ENCODE measurements at regions not wholly inside any gene's neighbourhood (a gene's known extent, or its start where the extent isn't known, plus 50 kb on each side); places are given as distances from the start of the nearest gene placed in this dataset.

GRCh38 chr15:66934868-66935520 is 130.4 kb upstream of the SMAD3 start:
- H3K36me3 Mint-ChIP-seq = no peaks in the 10 kb centered on the region
- ATAC-seq (ENCODE audit: low read depth) (no peak), DNase-seq (no peak)
- H3K4me1 Mint-ChIP-seq = peaks cover under 1% of the 10 kb centered on the region
- POLR2A ChIA-PET = no interaction called here
- H3K27me3 Mint-ChIP-seq = peaks cover 5% of the 10 kb centered on the region
- H3K4me3 Mint-ChIP-seq = no peak overlapping the region
- peaks cover 29% of the 10 kb centered on the region for H3K9me3 Mint-ChIP-seq
- H3K27ac Mint-ChIP-seq = no peak overlapping the region

GRCh38 chr15:66935688-66936087 is 129.7 kb upstream of the SMAD3 start:
- peaks cover 5% of the 10 kb centered on the region for H3K27me3 Mint-ChIP-seq
- no peak overlapping the region for H3K4me3 Mint-ChIP-seq
- POLR2A ChIA-PET = no interaction called here
- peaks cover 6% of the 10 kb centered on the region for H3K4me1 Mint-ChIP-seq
- ATAC-seq (ENCODE audit: low read depth) (no peak), DNase-seq (no peak)
- peaks cover 29% of the 10 kb centered on the region for H3K9me3 Mint-ChIP-seq
- H3K27ac Mint-ChIP-seq = no peak overlapping the region
- H3K36me3 Mint-ChIP-seq = no peaks in the 10 kb centered on the region

DNA sequence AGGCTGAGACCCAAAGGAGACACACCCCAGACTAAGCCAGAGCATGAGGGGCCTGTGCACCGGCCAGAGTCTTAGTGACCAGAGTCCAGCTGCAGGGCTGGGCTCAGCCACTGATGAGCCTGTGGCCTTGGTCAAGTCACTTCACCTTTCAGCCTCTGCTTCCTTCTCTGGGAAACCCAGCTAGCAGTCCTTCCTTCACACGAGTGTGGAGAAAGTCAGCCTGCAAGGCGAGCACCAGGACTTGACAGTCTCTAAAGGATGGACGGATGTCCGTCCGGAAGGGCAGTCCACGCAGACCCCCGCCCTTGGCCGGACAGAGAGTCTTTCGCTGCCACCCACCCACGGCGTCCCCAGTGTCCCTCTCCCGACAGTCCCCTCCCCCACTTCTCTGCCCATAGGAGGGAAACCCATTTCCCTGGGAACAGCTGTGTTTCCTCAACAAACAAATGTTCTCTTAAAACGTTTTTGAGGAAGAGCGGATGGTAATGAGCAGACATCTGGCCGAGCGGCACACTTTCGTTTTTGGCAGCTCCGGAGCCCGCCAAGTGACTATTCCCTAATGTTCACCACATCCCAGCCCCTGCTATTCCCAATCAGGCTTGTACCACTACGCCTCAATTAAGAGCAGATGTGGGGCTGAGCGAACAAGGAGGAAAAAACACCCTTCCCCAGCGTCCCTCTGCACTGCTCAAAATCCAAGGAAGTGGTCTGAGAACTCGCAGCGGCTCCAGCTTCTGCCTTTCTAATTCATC is 129.1 kb upstream of the SMAD3 start:
- POLR2A ChIA-PET = no interaction called here
- H3K4me3 Mint-ChIP-seq = no peak overlapping the region

GRCh38 chr15:66936861-66937582 is 128.4 kb upstream of the SMAD3 start:
- DNase-seq = no peak
- Mint-ChIP-seq H3K9me3 (peaks cover 29% of the 10 kb centered on the region), H3K36me3 (no peaks in the 10 kb centered on the region), H3K27ac (no peak overlapping the region), H3K27me3 (peaks cover 2% of the 10 kb centered on the region), H3K4me1 (peaks cover 7% of the 10 kb centered on the region), H3K4me3 (no peak overlapping the region)
- ATAC-seq (ENCODE audit: low read depth) = no peak
- POLR2A ChIA-PET = no interaction called here

More for the DNA sequence above, 129.1 kb upstream of the SMAD3 start:
- ATAC-seq (ENCODE audit: low read depth) (no peak), DNase-seq (no peak)
- Mint-ChIP-seq H3K4me1 (peaks cover 7% of the 10 kb centered on the region), H3K27me3 (peaks cover 2% of the 10 kb centered on the region), H3K36me3 (no peaks in the 10 kb centered on the region), H3K27ac (no peak overlapping the region), H3K9me3 (peaks cover 29% of the 10 kb centered on the region)

DNA sequence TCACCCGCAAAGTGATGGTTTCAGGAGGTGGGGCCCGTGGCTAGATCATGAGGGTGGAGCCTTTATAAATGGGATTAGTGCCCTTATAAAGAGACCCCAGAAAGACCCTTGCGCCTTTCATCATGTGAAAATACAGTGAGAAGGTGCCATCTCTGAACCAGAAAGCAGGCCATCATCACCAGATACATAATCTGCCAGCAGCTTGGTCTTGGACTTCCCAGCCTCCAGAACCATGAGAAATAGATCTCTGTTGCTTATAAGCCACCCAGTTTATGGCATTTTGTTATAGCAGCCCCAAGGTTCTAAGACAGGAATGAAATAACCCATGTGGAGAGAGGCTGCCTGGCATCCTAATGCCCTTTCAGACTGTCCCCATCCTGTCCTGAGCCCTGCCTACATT is 127.8 kb upstream of the SMAD3 start:
- POLR2A ChIA-PET = no interaction called here
- DNase-seq = no peak
- peaks cover 2% of the 10 kb centered on the region for H3K27me3 Mint-ChIP-seq
- no peak overlapping the region for H3K27ac Mint-ChIP-seq
- H3K36me3 Mint-ChIP-seq = no peaks in the 10 kb centered on the region
- H3K4me1 Mint-ChIP-seq = peaks cover 7% of the 10 kb centered on the region
- no peak for ATAC-seq (ENCODE audit: low read depth)
- peaks cover 24% of the 10 kb centered on the region for H3K9me3 Mint-ChIP-seq
- no peak overlapping the region for H3K4me3 Mint-ChIP-seq

- Mint-ChIP-seq H3K4me1 (peaks cover 7% of the 10 kb centered on the region), H3K4me3 (no peak overlapping the region), H3K36me3 (no peaks in the 10 kb centered on the region)
These were observed 127.1 kb upstream of the SMAD3 start for GRCh38 chr15:66938114-66938830.

GRCh38 chr15:66939016-66939415 is 126.4 kb upstream of the SMAD3 start:
- ATAC-seq (ENCODE audit: low read depth) = no peak
- no peak overlapping the region for H3K27ac Mint-ChIP-seq

More at GRCh38 chr15:66938114-66938830, 127.1 kb upstream of the SMAD3 start:
- no peak for DNase-seq
- Mint-ChIP-seq H3K9me3 (peaks cover 19% of the 10 kb centered on the region), H3K27ac (no peak overlapping the region), H3K27me3 (peaks cover 2% of the 10 kb centered on the region)
- POLR2A ChIA-PET = no interaction called here
- no peak for ATAC-seq (ENCODE audit: low read depth)

DNA sequence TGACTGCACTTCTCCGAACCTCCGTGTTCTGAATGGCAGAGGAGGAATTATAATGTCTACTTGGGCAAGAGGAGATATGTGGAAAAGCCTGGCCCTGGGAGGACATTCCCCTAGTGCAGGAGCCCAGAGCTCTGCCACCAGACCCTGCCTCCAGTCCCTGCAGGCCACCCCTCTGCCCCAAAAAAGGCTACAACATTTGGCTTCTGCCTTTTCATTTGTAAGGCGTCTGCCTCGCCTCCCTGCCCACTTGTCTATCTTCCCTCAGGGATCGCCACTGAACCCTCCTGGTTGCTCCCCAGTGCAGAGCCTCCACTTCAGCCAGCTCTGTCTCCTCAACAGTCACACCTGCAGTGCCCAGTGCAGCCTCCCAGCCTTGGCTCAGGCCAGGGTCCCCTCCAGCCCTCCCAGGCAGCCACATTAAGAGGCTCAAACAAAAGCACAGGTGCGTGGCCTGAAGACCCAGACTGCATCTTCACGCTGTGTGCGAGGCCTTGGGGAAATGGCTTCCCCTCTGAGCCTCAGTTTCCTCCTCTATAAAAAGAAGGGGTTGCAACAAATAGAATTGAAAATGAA is 125.9 kb upstream of the SMAD3 start:
- ATAC-seq (ENCODE audit: low read depth) = no peak
- no peak overlapping the region for H3K27ac Mint-ChIP-seq
- no peak overlapping the region for H3K4me3 Mint-ChIP-seq
- peaks cover 2% of the 10 kb centered on the region for H3K27me3 Mint-ChIP-seq
- no peak for DNase-seq
- H3K9me3 Mint-ChIP-seq = peaks cover 9% of the 10 kb centered on the region
- H3K36me3 Mint-ChIP-seq = no peaks in the 10 kb centered on the region
- POLR2A ChIA-PET = no interaction called here
- peaks cover 7% of the 10 kb centered on the region for H3K4me1 Mint-ChIP-seq

More at GRCh38 chr15:66939016-66939415, 126.4 kb upstream of the SMAD3 start:
- Mint-ChIP-seq H3K36me3 (no peaks in the 10 kb centered on the region), H3K4me1 (peaks cover 7% of the 10 kb centered on the region), H3K27me3 (peaks cover 2% of the 10 kb centered on the region), H3K4me3 (no peak overlapping the region), H3K9me3 (peaks cover 13% of the 10 kb centered on the region)
- DNase-seq = no peak
- POLR2A ChIA-PET = no interaction called here

DNA sequence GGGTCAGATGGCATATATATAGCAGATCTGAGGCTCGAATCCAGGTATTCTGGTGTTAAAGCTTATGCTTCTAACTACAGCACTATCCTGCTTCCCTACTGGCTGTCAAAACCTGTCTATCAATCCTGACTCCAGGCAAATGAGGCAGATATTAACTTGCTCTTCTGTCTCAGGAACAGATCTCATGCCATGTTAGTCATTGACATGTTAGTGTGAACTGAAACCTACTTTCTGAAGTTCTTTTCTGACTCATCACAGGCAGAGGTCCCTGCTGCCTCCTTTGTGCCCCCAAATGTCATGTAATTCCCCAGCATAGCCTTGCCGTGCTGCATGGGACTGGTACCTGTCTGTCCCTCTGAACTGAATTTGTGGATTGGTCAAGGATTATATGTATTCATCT is 125.0 kb upstream of the SMAD3 start:
- H3K27me3 Mint-ChIP-seq = peaks cover 2% of the 10 kb centered on the region
- ATAC-seq (ENCODE audit: low read depth) (no peak), DNase-seq (no peak)
- H3K36me3 Mint-ChIP-seq = no peaks in the 10 kb centered on the region
- H3K27ac Mint-ChIP-seq = no peak overlapping the region
- peaks cover 7% of the 10 kb centered on the region for H3K4me1 Mint-ChIP-seq
- H3K4me3 Mint-ChIP-seq = no peak overlapping the region
- POLR2A ChIA-PET = no interaction called here
- peaks cover 8% of the 10 kb centered on the region for H3K9me3 Mint-ChIP-seq

DNA sequence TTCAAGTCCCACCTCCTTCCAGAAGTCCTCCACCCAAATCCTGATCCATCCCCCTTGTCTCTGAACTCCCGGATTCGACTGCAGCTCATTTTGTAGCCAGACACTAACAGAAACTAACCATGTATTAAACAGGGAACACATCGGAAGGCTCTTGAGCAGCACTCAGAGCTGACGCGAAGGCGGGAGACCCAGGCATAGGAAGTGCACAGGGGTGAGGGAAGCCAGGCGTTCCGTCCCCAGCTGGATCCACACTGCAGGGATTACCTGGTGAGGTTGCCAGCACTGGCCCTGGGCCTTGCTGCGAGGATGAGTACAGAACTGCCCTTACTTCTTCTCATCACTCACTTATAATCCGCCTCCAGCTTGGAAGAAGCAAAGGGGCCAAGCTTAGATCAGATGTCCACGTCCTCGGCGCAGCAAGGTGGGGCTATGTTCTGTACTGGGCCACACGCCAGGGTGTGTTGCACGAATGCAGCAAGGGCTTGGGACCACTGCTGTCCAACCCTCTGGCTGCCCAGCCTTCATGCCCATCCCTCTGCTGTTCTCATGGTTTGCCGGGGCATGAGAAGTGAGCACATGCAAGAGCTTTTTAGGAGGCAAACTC is 124.2 kb upstream of the SMAD3 start:
- Mint-ChIP-seq H3K36me3 (no peaks in the 10 kb centered on the region), H3K4me1 (peaks cover 7% of the 10 kb centered on the region), H3K27me3 (peaks cover 3% of the 10 kb centered on the region), H3K27ac (no peak overlapping the region), H3K9me3 (peaks cover 3% of the 10 kb centered on the region), H3K4me3 (no peak overlapping the region)
- no peak for ATAC-seq (ENCODE audit: low read depth)
- POLR2A ChIA-PET = no interaction called here
- no peak for DNase-seq

GRCh38 chr15:66941791-66942190 is 123.6 kb upstream of the SMAD3 start:
- no peak overlapping the region for H3K27ac Mint-ChIP-seq
- no peaks in the 10 kb centered on the region for H3K36me3 Mint-ChIP-seq
- no peak for DNase-seq
- peaks cover 3% of the 10 kb centered on the region for H3K9me3 Mint-ChIP-seq
- peaks cover 7% of the 10 kb centered on the region for H3K4me1 Mint-ChIP-seq
- H3K27me3 Mint-ChIP-seq = peaks cover 3% of the 10 kb centered on the region
- no peak overlapping the region for H3K4me3 Mint-ChIP-seq
- ATAC-seq (ENCODE audit: low read depth) = no peak
- POLR2A ChIA-PET = no interaction called here

DNA sequence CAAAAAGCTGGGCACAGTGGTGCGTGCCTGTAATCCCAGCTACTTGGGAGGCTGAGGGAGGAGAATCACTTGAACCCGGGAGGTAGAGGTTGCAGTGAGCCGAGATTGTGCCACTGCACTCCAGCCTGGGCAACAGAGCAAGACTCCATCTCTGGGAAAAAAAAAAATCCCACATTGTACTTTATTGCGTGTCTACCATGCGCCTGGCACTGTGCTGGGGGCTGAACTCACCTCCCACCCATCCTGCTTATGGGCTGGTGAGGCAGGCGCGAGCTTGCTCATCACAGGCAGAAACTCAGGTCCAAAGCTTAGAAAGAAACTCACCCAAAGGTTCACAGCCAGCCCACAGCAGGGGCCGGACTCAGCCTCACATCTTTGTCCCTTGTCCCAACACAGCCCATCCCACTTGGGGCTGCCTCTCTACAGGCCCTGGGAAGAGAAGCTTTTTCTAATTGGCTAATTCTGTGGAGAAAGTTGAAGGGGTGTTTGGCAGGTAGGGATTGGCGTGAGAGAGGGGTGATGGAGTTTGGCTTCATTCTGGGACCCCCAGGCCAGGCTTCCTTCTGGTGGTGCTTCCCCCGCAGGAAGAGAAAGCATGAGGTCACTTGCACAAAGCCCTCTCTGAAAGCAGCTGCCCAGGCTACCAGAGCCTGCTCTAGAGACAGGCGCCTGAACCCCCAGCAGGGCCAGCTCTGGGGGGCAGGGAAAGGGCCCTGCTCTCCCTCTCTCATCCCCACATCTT is 122.6 kb upstream of the SMAD3 start:
- Mint-ChIP-seq H3K27me3 (peaks cover 3% of the 10 kb centered on the region), H3K9me3 (peaks cover 3% of the 10 kb centered on the region), H3K4me3 (no peak overlapping the region), H3K4me1 (peaks cover 7% of the 10 kb centered on the region), H3K36me3 (no peaks in the 10 kb centered on the region), H3K27ac (no peak overlapping the region)
- POLR2A ChIA-PET = no interaction called here
- DNase-seq = no peak
- ATAC-seq (ENCODE audit: low read depth) = no peak
